ACC112 (cell line): ENCODE measurements at regions not wholly inside any gene's neighbourhood (a gene's known extent, or its start where the extent isn't known, plus 50 kb on each side); places are given as distances from the start of the nearest gene placed in this dataset.

Experiments
- H2AFZ ChIP-seq: fragments of 200-600 bp; sonication (generic); one replicate; pipeline ENCODE4 v1.6.0; 2017; ENCODE audit warnings: antibody characterized with exemption, low read length; ENCODE audit not compliant: unreplicated experiment
- H3K27ac ChIP-seq: fragments of 200-600 bp; sonication (generic); 2 replicates; pipeline ENCODE4 v1.5.1; 2014; ENCODE audit warnings: low read depth, mild to moderate bottlenecking, antibody characterized with exemption, low read length, moderate library complexity
- H3K27me3 ChIP-seq: fragments of 200-600 bp; sonication (generic); 2 replicates; pipeline ENCODE4 v1.6.1; 2014; ENCODE audit warnings: mild to moderate bottlenecking, antibody characterized with exemption, low read length, moderate library complexity, mixed read lengths; ENCODE audit not compliant: insufficient read depth
- H3K36me3 ChIP-seq: fragments of 200-600 bp; sonication (generic); 2 replicates; pipeline ENCODE4 v1.6.1; 2016; ENCODE audit warnings: mild to moderate bottlenecking, antibody characterized with exemption, low read length, moderate library complexity, mixed read lengths; ENCODE audit not compliant: insufficient read depth
- H3K4me1 ChIP-seq: fragments of 200-600 bp; sonication (generic); one replicate; pipeline ENCODE4 v1.6.1; 2016; ENCODE audit warnings: low read length, mixed read lengths; ENCODE audit not compliant: insufficient read depth, unreplicated experiment, control insufficient read depth
- H3K4me3 ChIP-seq: fragments of 200-600 bp; sonication (generic); 2 replicates; pipeline ENCODE4 v1.5.1; 2014; ENCODE audit warnings: mild to moderate bottlenecking, low read depth, low read length
- H3K79me2 ChIP-seq: fragments of 200-600 bp; sonication (generic); one replicate; pipeline ENCODE4 v1.6.0; 2016; ENCODE audit warnings: low read length; ENCODE audit not compliant: control insufficient read depth, unreplicated experiment, insufficient read depth

- no peaks in the 10 kb centered on the region for H3K79me2 ChIP-seq
- no peaks in the 10 kb centered on the region for H3K36me3 ChIP-seq
- no peak overlapping the region for H3K27ac ChIP-seq
- no peaks in the 10 kb centered on the region for H3K27me3 ChIP-seq
- H2AFZ ChIP-seq = no peak overlapping the region
- no peaks in the 10 kb centered on the region for H3K4me1 ChIP-seq
- no peak overlapping the region for H3K4me3 ChIP-seq
Measured at GRCh38 chr3:26247712-26248111, 374.9 kb upstream of the LRRC3B start.

- no peak overlapping the region for H3K4me3 ChIP-seq
- H3K36me3 ChIP-seq = no peaks in the 10 kb centered on the region
- H2AFZ ChIP-seq = no peak overlapping the region
- no peaks in the 10 kb centered on the region for H3K4me1 ChIP-seq
- no peaks in the 10 kb centered on the region for H3K27me3 ChIP-seq
- no peaks in the 10 kb centered on the region for H3K79me2 ChIP-seq
- no peak overlapping the region for H3K27ac ChIP-seq
Measured at GRCh38 chr3:26252001-26252400, 370.6 kb upstream of the LRRC3B start.

GRCh38 chr3:26256224-26256623, 366.3 kb upstream of the LRRC3B start:
- Histone ChIP-seq H3K36me3 (no peaks in the 10 kb centered on the region), H2AFZ (no peak overlapping the region), H3K27ac (no peak overlapping the region), H3K79me2 (no peaks in the 10 kb centered on the region), H3K27me3 (no peaks in the 10 kb centered on the region), H3K4me1 (no peaks in the 10 kb centered on the region), H3K4me3 (no peak overlapping the region)

GRCh38 chr3:26259176-26259575, 363.4 kb upstream of the LRRC3B start:
- H3K79me2 ChIP-seq = no peaks in the 10 kb centered on the region
- H3K4me1 ChIP-seq = no peaks in the 10 kb centered on the region
- H3K27ac ChIP-seq = no peak overlapping the region
- no peak overlapping the region for H3K4me3 ChIP-seq
- no peaks in the 10 kb centered on the region for H3K27me3 ChIP-seq
- H3K36me3 ChIP-seq = no peaks in the 10 kb centered on the region
- H2AFZ ChIP-seq = no peak overlapping the region

GRCh38 chr3:26260139-26260538, 362.4 kb upstream of the LRRC3B start:
- H3K79me2 ChIP-seq = no peaks in the 10 kb centered on the region
- H3K27ac ChIP-seq = no peak overlapping the region
- H3K36me3 ChIP-seq = no peaks in the 10 kb centered on the region
- H2AFZ ChIP-seq = no peak overlapping the region
- H3K4me3 ChIP-seq = no peak overlapping the region
- no peaks in the 10 kb centered on the region for H3K4me1 ChIP-seq
- no peaks in the 10 kb centered on the region for H3K27me3 ChIP-seq

GRCh38 chr3:26264708-26265107, 357.9 kb upstream of the LRRC3B start:
- Histone ChIP-seq H3K36me3 (no peaks in the 10 kb centered on the region), H3K27ac (no peak overlapping the region), H3K4me1 (no peaks in the 10 kb centered on the region), H2AFZ (no peak overlapping the region), H3K79me2 (no peaks in the 10 kb centered on the region), H3K4me3 (no peak overlapping the region), H3K27me3 (no peaks in the 10 kb centered on the region)

GRCh38 chr3:26271848-26272247, 350.7 kb upstream of the LRRC3B start:
- Histone ChIP-seq H2AFZ (no peak overlapping the region), H3K27ac (no peak overlapping the region), H3K79me2 (no peaks in the 10 kb centered on the region), H3K27me3 (no peaks in the 10 kb centered on the region), H3K4me3 (no peak overlapping the region), H3K36me3 (no peaks in the 10 kb centered on the region), H3K4me1 (no peaks in the 10 kb centered on the region)

GRCh38 chr3:26273196-26273595, 349.4 kb upstream of the LRRC3B start:
- no peaks in the 10 kb centered on the region for H3K79me2 ChIP-seq
- H3K4me1 ChIP-seq = no peaks in the 10 kb centered on the region
- no peak overlapping the region for H2AFZ ChIP-seq
- no peak overlapping the region for H3K4me3 ChIP-seq
- no peaks in the 10 kb centered on the region for H3K36me3 ChIP-seq
- H3K27ac ChIP-seq = no peak overlapping the region
- no peaks in the 10 kb centered on the region for H3K27me3 ChIP-seq

GRCh38 chr3:26279091-26279490, 343.5 kb upstream of the LRRC3B start:
- no peaks in the 10 kb centered on the region for H3K36me3 ChIP-seq
- H3K27me3 ChIP-seq = no peaks in the 10 kb centered on the region
- H3K4me3 ChIP-seq = no peak overlapping the region
- no peaks in the 10 kb centered on the region for H3K79me2 ChIP-seq
- no peaks in the 10 kb centered on the region for H3K4me1 ChIP-seq
- no peak overlapping the region for H3K27ac ChIP-seq
- H2AFZ ChIP-seq = no peak overlapping the region

- Histone ChIP-seq H2AFZ (no peak overlapping the region), H3K4me1 (no peaks in the 10 kb centered on the region), H3K27ac (no peak overlapping the region)
Measured at GRCh38 chr3:26280517-26280916, 342.1 kb upstream of the LRRC3B start.

GRCh38 chr3:26281284-26281985, 341.1 kb upstream of the LRRC3B start:
- no peaks in the 10 kb centered on the region for H3K4me1 ChIP-seq
- no peaks in the 10 kb centered on the region for H3K79me2 ChIP-seq
- no peak overlapping the region for H3K27ac ChIP-seq
- H3K4me3 ChIP-seq = no peak overlapping the region
- H3K27me3 ChIP-seq = no peaks in the 10 kb centered on the region
- H2AFZ ChIP-seq = no peak overlapping the region
- no peaks in the 10 kb centered on the region for H3K36me3 ChIP-seq

More at GRCh38 chr3:26280517-26280916, 342.1 kb upstream of the LRRC3B start:
- Histone ChIP-seq H3K79me2 (no peaks in the 10 kb centered on the region), H3K27me3 (no peaks in the 10 kb centered on the region), H3K4me3 (no peak overlapping the region), H3K36me3 (no peaks in the 10 kb centered on the region)
